Skeletal muscle tissue (tissue), 3 donors: ENCODE measurements at regions not wholly inside any gene's neighbourhood (a gene's known extent, or its start where the extent isn't known, plus 50 kb on each side); places are given as distances from the start of the nearest gene placed in this dataset.
A peak's percentile ranks its signal among the peaks of the same experiment; 100 is the strongest.

Experiments used
- H3K27ac ChIP-seq: one replicate; pipeline ENCODE4 v1.7.0; 2013; ENCODE audit warnings: mild to moderate bottlenecking, low read depth, low read length, inconsistent platforms
- H3K27me3 ChIP-seq, 3 donors: one replicate each; pipeline ENCODE4 v1.7.0; 2013; ENCODE audit warnings: low read length in 3 of 3; ENCODE audit not compliant: control insufficient read depth in 3 of 3, insufficient read depth in 3 of 3
- H3K36me3 ChIP-seq, 3 donors: one replicate each; pipeline ENCODE4 v1.7.0; 2013; ENCODE audit warnings: low read length in 3 of 3; ENCODE audit not compliant: control insufficient read depth in 3 of 3, insufficient read depth in 3 of 3
- H3K4me1 ChIP-seq, 3 donors: one replicate each; pipeline ENCODE4 v1.7.0; 2013; ENCODE audit warnings: low read length in 3 of 3, mild to moderate bottlenecking in 3 of 3; ENCODE audit not compliant: control insufficient read depth in 3 of 3, insufficient read depth in 3 of 3
- H3K4me3 ChIP-seq, 3 donors: one replicate each; pipeline ENCODE4 v1.7.0; 2013; ENCODE audit warnings: low read length in 3 of 3
- H3K9ac ChIP-seq, 3 donors: one replicate each; pipeline ENCODE4 v1.7.0; 2013; ENCODE audit warnings: low read length in 3 of 3, mild to moderate bottlenecking in 3 of 3, moderate library complexity in 2 of 3, low read depth in 1 of 3
- H3K9me3 ChIP-seq, 3 donors: one replicate each; pipeline ENCODE4 v1.7.0; 2013; ENCODE audit warnings: low read length in 3 of 3; ENCODE audit not compliant: control insufficient read depth in 3 of 3
- donor health status: Osteomylitis.

- Histone ChIP-seq H3K27me3 (no peaks in the 10 kb centered on the region), H3K9ac (no peak overlapping the region), H3K4me3 (no peak overlapping the region), H3K27ac (no peak overlapping the region), H3K9me3 (no peaks in the 10 kb centered on the region), H3K4me1 (peaks cover 0 to 2% (median 0%) of the 10 kb centered on the region in 3 donors), H3K36me3 (no peaks in the 10 kb centered on the region)
Observed at GRCh38 chr7:15783987-15784693, 97.7 kb upstream of the MEOX2 start.

GRCh38 chr7:15782656-15783055 is 96.2 kb upstream of the MEOX2 start:
- no peak overlapping the region for H3K27ac ChIP-seq
- H3K9me3 ChIP-seq: no peaks in the 10 kb centered on the region
- peaks cover 0 to 2% (median 0%) of the 10 kb centered on the region in 3 donors for H3K4me1 ChIP-seq
- no peak overlapping the region for H3K4me3 ChIP-seq
- no peaks in the 10 kb centered on the region for H3K27me3 ChIP-seq
- H3K9ac ChIP-seq: no peak overlapping the region
- H3K36me3 ChIP-seq: no peaks in the 10 kb centered on the region

GRCh38 chr7:15781944-15782343 is 95.5 kb upstream of the MEOX2 start:
- Histone ChIP-seq H3K27ac (no peak overlapping the region), H3K9me3 (no peaks in the 10 kb centered on the region), H3K4me3 (no peak overlapping the region), H3K9ac (no peak overlapping the region), H3K27me3 (no peaks in the 10 kb centered on the region), H3K36me3 (no peaks in the 10 kb centered on the region), H3K4me1 (peaks cover 0 to 2% (median 0%) of the 10 kb centered on the region in 3 donors)

- Histone ChIP-seq H3K9me3 (no peaks in the 10 kb centered on the region), H3K4me1 (peaks cover 0 to 2% (median 0%) of the 10 kb centered on the region in 3 donors), H3K4me3 (no peak overlapping the region), H3K27me3 (no peaks in the 10 kb centered on the region), H3K9ac (no peak overlapping the region), H3K27ac (no peak overlapping the region), H3K36me3 (no peaks in the 10 kb centered on the region)
Observed at GRCh38 chr7:15780271-15780670, 93.8 kb upstream of the MEOX2 start.

GRCh38 chr7:15778191-15778590 is 91.7 kb upstream of the MEOX2 start:
- H3K4me1 ChIP-seq: peaks cover 0 to 2% (median 0%) of the 10 kb centered on the region in 3 donors
- no peaks in the 10 kb centered on the region for H3K9me3 ChIP-seq
- H3K36me3 ChIP-seq: no peaks in the 10 kb centered on the region
- no peak overlapping the region for H3K4me3 ChIP-seq
- H3K27me3 ChIP-seq: no peaks in the 10 kb centered on the region
- H3K27ac ChIP-seq: no peak overlapping the region
- H3K9ac ChIP-seq: no peak overlapping the region

GRCh38 chr7:15765753-15766152 is 79.3 kb upstream of the MEOX2 start:
- H3K27me3 ChIP-seq: no peaks in the 10 kb centered on the region
- H3K36me3 ChIP-seq: no peaks in the 10 kb centered on the region
- H3K9me3 ChIP-seq: no peaks in the 10 kb centered on the region
- H3K4me1 ChIP-seq: no peaks in the 10 kb centered on the region
- no peak overlapping the region for H3K27ac ChIP-seq
- H3K9ac ChIP-seq: no peak overlapping the region
- no peak overlapping the region for H3K4me3 ChIP-seq

- H3K36me3 ChIP-seq: no peaks in the 10 kb centered on the region
- H3K4me1 ChIP-seq: no peaks in the 10 kb centered on the region
- H3K9ac ChIP-seq: no peak overlapping the region
- no peak overlapping the region for H3K4me3 ChIP-seq
- H3K27me3 ChIP-seq: no peaks in the 10 kb centered on the region
- no peaks in the 10 kb centered on the region for H3K9me3 ChIP-seq
- H3K27ac ChIP-seq: peak overlapping the region; percentile 42
Observed at GRCh38 chr7:15764851-15765382, 78.4 kb upstream of the MEOX2 start.

GRCh38 chr7:15764010-15764409 is 77.5 kb upstream of the MEOX2 start:
- no peak overlapping the region for H3K4me3 ChIP-seq
- H3K9me3 ChIP-seq: no peaks in the 10 kb centered on the region
- no peaks in the 10 kb centered on the region for H3K36me3 ChIP-seq
- H3K4me1 ChIP-seq: no peaks in the 10 kb centered on the region
- no peak overlapping the region for H3K27ac ChIP-seq
- H3K27me3 ChIP-seq: no peaks in the 10 kb centered on the region
- H3K9ac ChIP-seq: no peak overlapping the region

- Histone ChIP-seq H3K9ac (no peak overlapping the region), H3K36me3 (no peaks in the 10 kb centered on the region), H3K4me3 (no peak overlapping the region), H3K4me1 (no peaks in the 10 kb centered on the region), H3K27me3 (no peaks in the 10 kb centered on the region), H3K27ac (no peak overlapping the region), H3K9me3 (no peaks in the 10 kb centered on the region)
Observed at GRCh38 chr7:15757041-15758000, 70.8 kb upstream of the MEOX2 start.

GRCh38 chr7:15755061-15755460 is 68.6 kb upstream of the MEOX2 start:
- no peak overlapping the region for H3K27ac ChIP-seq
- H3K4me3 ChIP-seq: no peak overlapping the region
- no peaks in the 10 kb centered on the region for H3K36me3 ChIP-seq
- H3K9ac ChIP-seq: no peak overlapping the region
- no peaks in the 10 kb centered on the region for H3K9me3 ChIP-seq
- H3K4me1 ChIP-seq: peaks cover 0 to 3% (median 0%) of the 10 kb centered on the region in 3 donors
- H3K27me3 ChIP-seq: no peaks in the 10 kb centered on the region
